ENCODE measurements at regions not wholly inside any gene's neighbourhood (a gene's known extent, or its start where the extent isn't known, plus 50 kb on each side); places are given as distances from the start of the nearest gene placed in this dataset.
A peak's percentile ranks its signal among the peaks of the same experiment; 100 is the strongest.

- 51 to 56% methylated on average over 19 to 20 of the region's 20 CpGs for whole genome bisulfite sequencing, 2 donors
- Histone ChIP-seq H3K9me3 (no peaks in the 10 kb centered on the region), H3K4me1 (peaks cover 0 to 19% (median 0%) of the 10 kb centered on the region in 4 donors), H3K36me3 (no peaks in the 10 kb centered on the region), H3K4me3 (no peak overlapping the region), H3K27me3 (no peaks in the 10 kb centered on the region), H3K27ac (no peak overlapping the region)
- TF ChIP-seq EP300 (IDR thresholded peaks at IDR 0.05) (no peak), POLR2A (IDR thresholded peaks at IDR 0.05) (no peak)
- TF ChIP-seq, protein P1, sequence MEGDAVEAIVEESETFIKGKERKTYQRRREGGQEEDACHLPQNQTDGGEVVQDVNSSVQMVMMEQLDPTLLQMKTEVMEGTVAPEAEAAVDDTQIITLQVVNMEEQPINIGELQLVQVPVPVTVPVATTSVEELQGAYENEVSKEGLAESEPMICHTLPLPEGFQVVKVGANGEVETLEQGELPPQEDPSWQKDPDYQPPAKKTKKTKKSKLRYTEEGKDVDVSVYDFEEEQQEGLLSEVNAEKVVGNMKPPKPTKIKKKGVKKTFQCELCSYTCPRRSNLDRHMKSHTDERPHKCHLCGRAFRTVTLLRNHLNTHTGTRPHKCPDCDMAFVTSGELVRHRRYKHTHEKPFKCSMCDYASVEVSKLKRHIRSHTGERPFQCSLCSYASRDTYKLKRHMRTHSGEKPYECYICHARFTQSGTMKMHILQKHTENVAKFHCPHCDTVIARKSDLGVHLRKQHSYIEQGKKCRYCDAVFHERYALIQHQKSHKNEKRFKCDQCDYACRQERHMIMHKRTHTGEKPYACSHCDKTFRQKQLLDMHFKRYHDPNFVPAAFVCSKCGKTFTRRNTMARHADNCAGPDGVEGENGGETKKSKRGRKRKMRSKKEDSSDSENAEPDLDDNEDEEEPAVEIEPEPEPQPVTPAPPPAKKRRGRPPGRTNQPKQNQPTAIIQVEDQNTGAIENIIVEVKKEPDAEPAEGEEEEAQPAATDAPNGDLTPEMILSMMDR (IDR thresholded peaks at IDR 0.05) = no peak
- no peak for DNase-seq (ENCODE audit: low spot score in 2 of 2)
Measured at GRCh38 chr4:55008166-55009056, 117.0 kb downstream of the KDR start.

- peak overlapping the region in 2 of 4 donors; percentile 33 to 67 for H3K27ac ChIP-seq
- H3K27me3 ChIP-seq = no peaks in the 10 kb centered on the region
- H3K9me3 ChIP-seq = no peaks in the 10 kb centered on the region
- TF ChIP-seq, protein P1 (IDR thresholded peaks at IDR 0.05) = no peak
- TF ChIP-seq EP300 (IDR thresholded peaks at IDR 0.05) (no peak), POLR2A (IDR thresholded peaks at IDR 0.05) (no peak)
- no peaks in the 10 kb centered on the region for H3K36me3 ChIP-seq
- H3K4me1 ChIP-seq = peaks cover 0 to 19% (median 0%) of the 10 kb centered on the region in 4 donors
- no peak for DNase-seq (ENCODE audit: low spot score in 2 of 2)
- 76 to 80% methylated on average over 2 of the region's 2 CpGs for WGBS, 2 donors
- no peak overlapping the region for H3K4me3 ChIP-seq
Measured at GRCh38 chr4:55005910-55006309, 119.5 kb downstream of the KDR start.

DNA sequence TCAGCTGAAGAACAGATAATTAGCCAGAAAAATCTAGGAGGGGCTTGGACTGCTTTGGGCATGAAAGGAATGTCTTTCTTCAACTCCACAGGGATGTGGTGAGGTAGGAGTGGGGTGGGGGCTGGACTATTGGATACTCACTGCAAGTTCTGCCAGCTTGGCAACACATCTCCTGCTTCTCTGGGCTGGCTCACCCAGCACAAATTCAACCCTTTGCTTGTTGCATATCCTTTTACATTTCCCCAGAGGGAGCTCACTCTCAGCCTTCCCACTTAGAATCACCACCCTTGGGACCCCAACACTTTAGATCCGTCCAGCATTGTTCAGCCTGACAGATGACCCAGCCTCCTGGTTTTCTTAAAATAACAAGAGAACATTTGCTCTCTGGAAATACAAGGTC is 120.6 kb downstream of the KDR start:
- Histone ChIP-seq H3K4me3 (no peak overlapping the region), H3K4me1 (peaks cover 0 to 19% (median 0%) of the 10 kb centered on the region in 4 donors), H3K27me3 (no peaks in the 10 kb centered on the region), H3K9me3 (no peaks in the 10 kb centered on the region), H3K36me3 (no peaks in the 10 kb centered on the region), H3K27ac (peak overlapping the region in 2 of 4 donors; percentile 25 to 43)
- TF ChIP-seq POLR2A (IDR thresholded peaks at IDR 0.05) (no peak), EP300 (IDR thresholded peaks at IDR 0.05) (peak in 1 of 2 donors; percentile 57)
- DNase-seq (ENCODE audit: low spot score in 2 of 2) = peak in 1 of 2 donors; percentile 45
- 22 to 35% methylated on average over 1 of the region's 1 CpG for WGBS, 2 donors

- Histone ChIP-seq H3K27me3 (no peaks in the 10 kb centered on the region), H3K27ac (no peak overlapping the region), H3K4me1 (peaks cover 0 to 23% (median 0%) of the 10 kb centered on the region in 4 donors), H3K36me3 (no peaks in the 10 kb centered on the region), H3K9me3 (no peaks in the 10 kb centered on the region), H3K4me3 (no peak overlapping the region)
- TF ChIP-seq, protein P1 (IDR thresholded peaks at IDR 0.05) = no peak
- TF ChIP-seq POLR2A (IDR thresholded peaks at IDR 0.05) (no peak), EP300 (IDR thresholded peaks at IDR 0.05) (no peak)
- DNase-seq (ENCODE audit: low spot score in 2 of 2) = no peak
- 67 to 89% methylated on average over 1 of the region's 1 CpG for WGBS, 2 donors
Measured at GRCh38 chr4:55002431-55002830, 123.0 kb downstream of the KDR start.

- Histone ChIP-seq H3K4me3 (no peak overlapping the region), H3K36me3 (no peaks in the 10 kb centered on the region), H3K27me3 (no peaks in the 10 kb centered on the region), H3K9me3 (no peaks in the 10 kb centered on the region), H3K4me1 (peaks cover 0 to 21% (median 0%) of the 10 kb centered on the region in 4 donors), H3K27ac (no peak overlapping the region)
- 81 to 91% methylated on average over 1 of the region's 1 CpG for WGBS, 2 donors
- TF ChIP-seq, protein P1 (IDR thresholded peaks at IDR 0.05) = no peak
- TF ChIP-seq POLR2A (IDR thresholded peaks at IDR 0.05) (no peak), EP300 (IDR thresholded peaks at IDR 0.05) (no peak)
- DNase-seq (ENCODE audit: low spot score in 2 of 2) = no peak
Measured at GRCh38 chr4:55001538-55001937, 123.9 kb downstream of the KDR start.

Measured in tibial nerve (tissue), 4 donors.